Peyer's patch (tissue), 4 donors: ENCODE measurements at regions not wholly inside any gene's neighbourhood (a gene's known extent, or its start where the extent isn't known, plus 50 kb on each side); places are given as distances from the start of the nearest gene placed in this dataset.
"Not testable (repeated sequence)": the region's sequence is repeated elsewhere in the genome, so short reads cannot be mapped to it uniquely, and the experiment has no call there.

Experiments
- POLR2A ChIP-seq, 2 donors: fragments of 450-650 bp; IDR thresholded peaks; one replicate each; pipeline ENCODE4 v1.5.1; 2017; ENCODE audit warnings: antibody characterized with exemption in 2 of 2, mild to moderate bottlenecking in 2 of 2, moderate library complexity in 2 of 2
- TF ChIP-seq, protein P1 (sequence below), 6 experiments: fragments of 450-650 bp in 4 of 6; fragments of 200-600 bp in 2 of 6; sonication (generic) in 1 of 6; IDR thresholded peaks; one replicate each; pipeline ENCODE4 v1.5.1; 2017 to 2019; ENCODE audit warnings: antibody characterized with exemption in 6 of 6, mild to moderate bottlenecking in 3 of 6, moderate library complexity in 1 of 6

DNA sequence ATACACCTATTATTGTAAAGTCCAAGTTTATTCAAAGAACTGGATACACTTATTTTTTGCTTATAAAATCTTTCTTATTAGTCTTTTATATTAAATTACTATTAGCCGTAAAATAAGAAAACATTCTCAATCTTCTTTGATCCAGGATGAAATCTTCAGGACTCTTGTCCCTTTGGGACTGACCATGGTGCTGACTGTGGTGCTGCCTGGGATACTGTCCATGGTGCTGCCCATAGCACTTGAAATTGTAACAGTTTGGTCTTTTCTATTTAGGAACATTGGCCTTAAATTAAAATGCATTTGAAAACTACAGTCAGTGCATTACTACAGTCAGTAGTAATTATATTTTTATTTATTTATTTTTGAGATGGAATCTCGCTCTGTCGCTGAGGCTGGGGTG is 53.0 kb upstream of the ARL17B start:
- TF ChIP-seq POLR2A (IDR thresholded peaks at IDR 0.05): not testable (repeated sequence)
- TF ChIP-seq, protein P1, sequence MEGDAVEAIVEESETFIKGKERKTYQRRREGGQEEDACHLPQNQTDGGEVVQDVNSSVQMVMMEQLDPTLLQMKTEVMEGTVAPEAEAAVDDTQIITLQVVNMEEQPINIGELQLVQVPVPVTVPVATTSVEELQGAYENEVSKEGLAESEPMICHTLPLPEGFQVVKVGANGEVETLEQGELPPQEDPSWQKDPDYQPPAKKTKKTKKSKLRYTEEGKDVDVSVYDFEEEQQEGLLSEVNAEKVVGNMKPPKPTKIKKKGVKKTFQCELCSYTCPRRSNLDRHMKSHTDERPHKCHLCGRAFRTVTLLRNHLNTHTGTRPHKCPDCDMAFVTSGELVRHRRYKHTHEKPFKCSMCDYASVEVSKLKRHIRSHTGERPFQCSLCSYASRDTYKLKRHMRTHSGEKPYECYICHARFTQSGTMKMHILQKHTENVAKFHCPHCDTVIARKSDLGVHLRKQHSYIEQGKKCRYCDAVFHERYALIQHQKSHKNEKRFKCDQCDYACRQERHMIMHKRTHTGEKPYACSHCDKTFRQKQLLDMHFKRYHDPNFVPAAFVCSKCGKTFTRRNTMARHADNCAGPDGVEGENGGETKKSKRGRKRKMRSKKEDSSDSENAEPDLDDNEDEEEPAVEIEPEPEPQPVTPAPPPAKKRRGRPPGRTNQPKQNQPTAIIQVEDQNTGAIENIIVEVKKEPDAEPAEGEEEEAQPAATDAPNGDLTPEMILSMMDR (IDR thresholded peaks at IDR 0.05): not testable (repeated sequence)
